Esophagus muscularis mucosa (tissue), 4 donors: ENCODE measurements at regions not wholly inside any gene's neighbourhood (a gene's known extent, or its start where the extent isn't known, plus 50 kb on each side); places are given as distances from the start of the nearest gene placed in this dataset.

Source experiments
- CTCF ChIP-seq, 3 experiments: fragments of 200-600 bp in 2 of 3; fragments of 450-650 bp in 1 of 3; sonication (generic) in 2 of 3; IDR thresholded peaks; one replicate each; pipeline ENCODE4 v1.5.1; 2017 to 2019; ENCODE audit warnings: antibody characterized with exemption in 3 of 3, mild to moderate bottlenecking in 2 of 3, moderate library complexity in 1 of 3
- EP300 ChIP-seq: sonication (generic); formaldehyde crosslinking; IDR thresholded peaks from one replicate; pipeline ENCODE4 v1.6.1; 2017; ENCODE audit warnings: antibody characterized with exemption
- POLR2AphosphoS5 ChIP-seq, 2 donors: sonication (generic); formaldehyde crosslinking; IDR thresholded peaks; one replicate each; pipeline ENCODE4 v1.6.1; 2017; ENCODE audit warnings: antibody characterized with exemption in 2 of 2

GRCh38 chr11:112613051-112613972 is 347.9 kb upstream of the NCAM1 start:
- TF ChIP-seq CTCF (IDR thresholded peaks at IDR 0.05) (no peak), POLR2AphosphoS5 (IDR thresholded peaks at IDR 0.05) (peak in 1 of 2 donors; percentile 42), EP300 (no peak)
